Tibial nerve (tissue), 4 donors: ENCODE measurements at regions not wholly inside any gene's neighbourhood (a gene's known extent, or its start where the extent isn't known, plus 50 kb on each side); places are given as distances from the start of the nearest gene placed in this dataset.

Experiments used
- CTCF ChIP-seq, 5 experiments: fragments of 200-600 bp in 3 of 5; fragments of 450-650 bp in 2 of 5; sonication (generic) in 3 of 5; IDR thresholded peaks; one replicate each; pipeline ENCODE4 v1.5.1; 2016 to 2019; ENCODE audit warnings: antibody characterized with exemption in 5 of 5, mild to moderate bottlenecking in 3 of 5, moderate library complexity in 2 of 5
- EP300 ChIP-seq, 2 donors: sonication (generic); formaldehyde crosslinking; IDR thresholded peaks; one replicate each; pipeline ENCODE4 v1.6.1; 2017; ENCODE audit warnings: antibody characterized with exemption in 2 of 2, mild to moderate bottlenecking in 1 of 2
- POLR2A ChIP-seq, 2 donors: fragments of 450-650 bp; IDR thresholded peaks; one replicate each; pipeline ENCODE4 v1.6.1; 2017; ENCODE audit warnings: antibody characterized with exemption in 2 of 2, mild to moderate bottlenecking in 2 of 2, moderate library complexity in 2 of 2

- TF ChIP-seq CTCF (IDR thresholded peaks at IDR 0.05) (no peak), POLR2A (IDR thresholded peaks at IDR 0.05) (no peak), EP300 (IDR thresholded peaks at IDR 0.05) (no peak)
Observed at GRCh38 chr17:77737442-77738265, 220.8 kb upstream of the TNRC6C start.
